Gastroesophageal sphincter (tissue), 3 donors: ENCODE measurements at regions not wholly inside any gene's neighbourhood (a gene's known extent, or its start where the extent isn't known, plus 50 kb on each side); places are given as distances from the start of the nearest gene placed in this dataset.
A peak's percentile ranks its signal among the peaks of the same experiment; 100 is the strongest.

ENCODE experiments used
- CTCF ChIP-seq, 4 experiments: fragments of 200-600 bp in 2 of 4; fragments of 450-650 bp in 2 of 4; sonication (generic) in 1 of 4; IDR thresholded peaks; one replicate each; pipeline ENCODE4 v1.5.1; 2017 to 2019; ENCODE audit warnings: antibody characterized with exemption in 4 of 4, mild to moderate bottlenecking in 2 of 4, moderate library complexity in 2 of 4
- EP300 ChIP-seq: sonication (generic); formaldehyde crosslinking; IDR thresholded peaks from one replicate; pipeline ENCODE4 v1.6.1; 2017; ENCODE audit warnings: antibody characterized with exemption, mild to moderate bottlenecking
- POLR2A ChIP-seq, 2 donors: fragments of 450-650 bp; IDR thresholded peaks; one replicate each; pipeline ENCODE4 v1.6.1; 2017; ENCODE audit warnings: antibody characterized with exemption in 2 of 2, mild to moderate bottlenecking in 2 of 2, moderate library complexity in 1 of 2
- POLR2AphosphoS5 ChIP-seq: sonication (generic); formaldehyde crosslinking; IDR thresholded peaks from one replicate; pipeline ENCODE4 v1.6.1; 2017; ENCODE audit warnings: antibody characterized with exemption

- TF ChIP-seq CTCF (IDR thresholded peaks at IDR 0.05) (no peak), EP300 (no peak), POLR2A (IDR thresholded peaks at IDR 0.05) (no peak), POLR2AphosphoS5 (peak; percentile 7)
Observed at GRCh38 chr18:2087877-2088673, 483.2 kb downstream of the METTL4 start.
